Neural progenitor cell (in vitro differentiated cells): ENCODE measurements at regions not wholly inside any gene's neighbourhood (a gene's known extent, or its start where the extent isn't known, plus 50 kb on each side); places are given as distances from the start of the nearest gene placed in this dataset.

Experiments
- CTCF ChIP-seq: fragments of 200-600 bp; sonication (generic); IDR thresholded peaks from 2 replicates; pipeline ENCODE4 v1.5.1; 2017; ENCODE audit warnings: antibody characterized with exemption, mild to moderate bottlenecking
- EZH2 ChIP-seq: fragments of 200-600 bp; sonication (generic); IDR thresholded peaks from 2 replicates; pipeline ENCODE4 v1.6.1; 2017; ENCODE audit warnings: antibody characterized with exemption, mild to moderate bottlenecking, moderate library complexity
- EZH2phosphoT487 ChIP-seq: fragments of 200-600 bp; sonication (generic); IDR thresholded peaks from 2 replicates; pipeline ENCODE4 v1.6.1; 2017; ENCODE audit warnings: antibody characterized with exemption

- TF ChIP-seq CTCF (no peak), EZH2phosphoT487 (no peak), EZH2 (no peak)
Observed at GRCh38 chr4:59650861-59651260, 1549.3 kb upstream of the ADGRL3 start.
